ENCODE measurements at regions not wholly inside any gene's neighbourhood (a gene's known extent, or its start where the extent isn't known, plus 50 kb on each side); places are given as distances from the start of the nearest gene placed in this dataset.

GRCh38 chr16:80418517-80419355 lies 122.1 kb upstream of the DYNLRB2 start:
- DNase-seq, result no peak

DNA sequence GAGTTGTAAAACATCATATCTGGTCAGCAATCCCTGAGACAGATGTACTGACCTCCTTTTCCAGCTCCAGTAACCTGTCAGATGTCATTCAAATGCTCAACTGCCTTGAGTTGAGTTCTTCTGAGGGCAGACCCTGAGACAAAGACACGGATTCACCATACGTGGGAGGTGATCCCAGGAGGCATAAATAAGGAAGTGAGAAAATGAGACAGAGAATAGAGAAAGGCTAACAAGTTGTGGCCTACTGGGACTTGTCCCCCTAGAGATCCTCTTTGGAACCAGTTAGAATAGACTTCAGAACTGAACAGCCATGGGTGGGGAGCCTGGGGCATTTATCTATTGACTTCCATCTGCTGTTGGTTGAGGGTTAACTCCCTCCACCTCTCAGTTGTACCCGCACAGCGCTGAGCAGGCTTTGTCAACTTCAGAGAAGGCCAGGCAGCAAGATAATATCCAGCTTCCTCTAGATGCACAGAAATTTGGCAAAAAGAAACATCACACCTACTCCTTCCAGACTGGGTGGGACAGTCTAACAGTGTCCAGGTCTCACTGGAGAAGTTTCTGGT lies 123.0 kb upstream of the DYNLRB2 start:
- no peak for DNase-seq

GRCh38 chr16:80408014-80408413 lies 132.8 kb upstream of the DYNLRB2 start:
- DNase-seq, result no peak

- no peak for DNase-seq
These were observed 133.4 kb upstream of the DYNLRB2 start for GRCh38 chr16:80407265-80407987.

DNA sequence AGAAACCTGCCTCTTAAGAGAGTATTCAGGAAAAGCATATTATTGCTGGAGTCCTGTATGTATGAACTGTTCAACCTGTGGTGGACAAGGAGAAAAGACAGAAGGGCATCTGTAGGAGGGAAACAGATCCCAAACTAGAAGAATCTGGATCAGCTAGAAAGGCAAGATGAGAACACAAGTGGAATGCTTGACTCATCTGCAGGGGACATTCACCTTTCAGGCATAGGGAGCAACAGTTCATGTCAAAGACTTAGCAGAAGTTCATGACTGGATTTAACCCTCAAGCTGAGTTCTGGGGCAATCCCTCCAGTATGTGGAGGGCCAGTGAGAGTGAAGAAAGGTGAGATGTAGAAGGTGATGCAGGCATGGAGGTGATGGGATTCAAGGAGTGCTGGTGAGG lies 135.9 kb upstream of the DYNLRB2 start:
- DNase-seq, result no peak

- no peak for DNase-seq
These were observed 136.9 kb upstream of the DYNLRB2 start for GRCh38 chr16:80403894-80404293.

- no peak for DNase-seq
These were observed 149.8 kb upstream of the DYNLRB2 start for GRCh38 chr16:80390871-80391489.

- DNase-seq, result no peak
These were observed 150.7 kb upstream of the DYNLRB2 start for GRCh38 chr16:80390046-80390445.

- no peak for DNase-seq
These were observed 151.5 kb upstream of the DYNLRB2 start for GRCh38 chr16:80389338-80389737.

DNA sequence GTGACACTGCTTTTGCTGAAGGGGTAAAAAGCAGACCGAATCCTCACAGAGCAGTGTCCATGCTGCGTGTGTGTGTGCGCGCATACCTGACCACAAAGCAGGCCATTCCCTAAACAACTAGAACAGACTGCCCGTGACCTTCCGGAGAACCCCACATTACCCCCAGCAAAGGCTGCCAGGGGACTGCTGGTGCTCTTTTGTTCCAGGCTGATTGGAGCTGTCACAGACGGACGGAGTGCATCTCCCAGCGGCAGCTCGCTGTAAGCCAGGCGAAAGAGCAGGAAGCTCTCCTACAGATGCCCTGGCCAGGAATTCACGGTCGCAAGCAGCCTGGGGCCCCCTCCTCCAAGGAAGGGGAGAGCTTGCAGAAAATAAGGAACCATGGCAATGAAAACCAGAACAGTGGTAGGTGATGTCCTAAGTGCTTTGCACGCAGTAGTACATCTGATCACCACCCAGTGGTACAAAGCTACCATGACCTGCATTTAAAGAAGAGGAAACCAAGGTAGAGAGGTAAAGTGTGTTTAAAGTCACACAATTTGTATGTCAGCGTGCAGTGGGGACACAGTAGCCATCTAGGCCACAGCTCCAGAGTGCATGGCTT lies 153.4 kb upstream of the DYNLRB2 start:
- DNase-seq, result no peak

GRCh38 chr16:80384862-80385261 lies 155.9 kb upstream of the DYNLRB2 start:
- no peak for DNase-seq

GRCh38 chr16:80380514-80380913 lies 160.3 kb upstream of the DYNLRB2 start:
- no peak for DNase-seq

GRCh38 chr16:80377096-80377956 lies 163.5 kb upstream of the DYNLRB2 start:
- DNase-seq, result no peak

GRCh38 chr16:80375973-80376372 lies 164.8 kb upstream of the DYNLRB2 start:
- no peak for DNase-seq

- no peak for DNase-seq
These were observed 165.3 kb upstream of the DYNLRB2 start for GRCh38 chr16:80375513-80375912.

GRCh38 chr16:80372341-80372740 lies 168.5 kb upstream of the DYNLRB2 start:
- DNase-seq, result no peak

DNA sequence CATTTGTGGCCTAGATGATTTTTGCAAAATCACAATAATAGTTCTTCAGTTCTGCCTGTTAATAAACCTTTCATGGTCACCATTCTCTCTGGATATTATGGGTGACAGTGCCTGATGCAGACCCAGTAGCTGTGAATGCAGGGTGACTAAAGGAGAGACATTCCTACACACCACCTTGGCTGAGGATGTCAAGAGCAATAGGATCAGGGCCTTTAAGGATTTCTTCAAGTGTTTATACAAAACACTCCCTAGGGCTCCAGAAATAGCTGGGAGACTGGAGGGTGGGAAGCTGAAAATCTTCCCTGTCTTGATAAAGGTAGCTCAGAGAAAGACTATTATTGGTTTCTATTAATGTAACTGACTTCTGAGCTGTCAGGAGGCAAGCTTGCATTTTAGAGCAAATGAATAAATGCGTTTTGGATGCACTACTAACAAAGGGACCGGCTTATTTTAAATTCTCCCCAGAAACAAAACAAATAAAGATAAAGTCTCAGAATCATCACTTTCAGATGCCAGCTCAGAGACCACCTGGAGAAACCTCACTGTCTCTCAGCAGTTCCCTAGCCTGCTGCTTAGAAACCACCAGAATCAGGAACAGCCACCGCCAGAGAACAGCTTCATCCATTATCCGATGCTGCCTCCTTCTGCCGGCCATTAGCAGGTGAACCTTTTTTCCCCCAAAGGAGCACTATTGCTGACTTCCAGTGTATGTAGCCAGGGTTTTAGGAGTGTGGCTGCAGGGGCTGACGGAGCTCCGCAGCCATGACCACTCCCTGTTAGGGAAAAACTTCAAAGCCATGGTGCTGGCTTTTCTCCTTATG lies 171.4 kb upstream of the DYNLRB2 start:
- DNase-seq, result no peak

DNA sequence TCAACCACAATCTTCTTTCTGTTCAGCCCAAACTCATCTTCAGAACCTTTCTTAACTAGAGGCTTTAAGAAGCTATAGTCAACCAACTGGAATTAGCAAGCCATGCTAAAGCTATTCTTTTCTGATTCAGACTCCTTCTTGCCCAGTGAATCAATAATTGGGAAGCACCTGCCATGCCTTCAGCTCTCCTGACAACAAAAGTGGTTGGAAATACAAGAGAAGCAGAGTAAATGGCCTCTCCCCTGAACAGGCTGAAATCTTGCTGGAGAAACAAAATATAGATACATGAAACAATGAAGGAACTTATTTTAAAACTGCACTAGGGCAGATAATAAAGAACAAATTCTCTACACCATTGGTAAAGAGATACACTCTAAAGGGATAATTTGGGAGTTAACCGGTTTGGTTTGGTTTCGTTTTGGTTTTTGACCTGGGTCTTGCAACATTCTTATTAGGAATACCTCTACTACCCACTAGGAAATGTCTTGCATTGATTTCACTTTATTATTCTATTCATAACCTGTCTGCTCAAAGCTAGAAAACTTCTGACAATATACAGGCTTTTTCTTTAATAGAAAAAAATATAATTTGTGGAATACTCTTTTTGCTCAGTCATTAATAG lies 173.6 kb upstream of the DYNLRB2 start:
- no peak for DNase-seq

- DNase-seq, result no peak
These were observed 174.8 kb upstream of the DYNLRB2 start for GRCh38 chr16:80366023-80366422.

DNA sequence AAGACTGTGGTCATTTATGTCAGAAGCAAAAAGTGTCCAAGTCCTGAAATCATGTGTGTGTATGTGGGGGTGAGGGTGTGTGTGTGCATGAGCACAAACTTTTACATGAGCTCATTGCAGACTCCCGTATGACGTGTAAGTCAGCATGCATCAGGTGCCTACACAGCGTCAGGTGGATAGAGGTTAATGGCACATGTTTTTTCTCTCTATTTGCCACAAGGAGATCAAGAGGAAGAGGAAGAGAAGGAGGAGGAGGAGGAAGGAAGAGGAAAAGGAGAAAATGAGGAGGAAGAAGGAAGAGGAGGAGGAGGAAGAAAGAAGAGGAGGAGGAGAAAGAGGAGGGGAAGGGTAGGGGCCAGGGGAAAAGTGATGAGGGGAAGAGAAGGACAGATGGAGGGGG lies 178.0 kb upstream of the DYNLRB2 start:
- no peak for DNase-seq

DNA sequence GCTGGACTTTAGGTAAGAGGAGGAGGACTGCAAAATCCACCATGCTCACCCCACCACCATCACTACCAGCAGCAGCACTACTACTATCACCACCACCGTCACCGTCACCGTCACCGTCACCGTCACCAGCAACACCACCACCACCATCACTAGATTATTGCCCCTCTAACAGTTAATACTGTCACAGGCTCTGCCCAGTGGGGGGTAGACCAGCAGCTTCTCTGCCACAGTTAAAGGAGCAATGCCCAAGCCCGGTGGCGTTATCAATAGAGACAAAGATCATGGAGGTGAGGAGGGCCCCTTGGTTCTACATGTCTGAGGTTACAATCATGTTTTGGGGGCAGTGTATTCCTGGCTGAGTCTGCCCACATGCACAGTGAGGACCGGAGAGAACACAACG lies 184.4 kb upstream of the DYNLRB2 start:
- no peak for DNase-seq

Measured in stimulated activated CD4-positive, alpha-beta T cell treated with anti-CD3 and anti-CD28 coated beads, Interleukin-2, amount 100 ng/mL, for 48 hours (primary cell).